K562 (cell line): ENCODE measurements at regions not wholly inside any gene's neighbourhood (a gene's known extent, or its start where the extent isn't known, plus 50 kb on each side); places are given as distances from the start of the nearest gene placed in this dataset.

Experiments
- ARID1B ChIP-seq: fragments of 450-650 bp; IDR thresholded peaks from 2 replicates; pipeline ENCODE4 v1.6.1; 2016; ENCODE audit warnings: antibody characterized with exemption, mild to moderate bottlenecking, inconsistent platforms
- ELF4 ChIP-seq: fragments of 450-650 bp; formaldehyde crosslinking; IDR thresholded peaks from 2 replicates; pipeline ENCODE4 v1.4.0; 2022; ENCODE audit warnings: missing genetic modification characterization
- FIP1L1 ChIP-seq: fragments of 200-400 bp; formaldehyde crosslinking; IDR thresholded peaks from 2 replicates; pipeline ENCODE4 v1.6.1; 2018; ENCODE audit warnings: mild to moderate bottlenecking, low read depth, low read length; ENCODE audit not compliant: poor library complexity, severe bottlenecking
- FOXA1 ChIP-seq: fragments of 450-650 bp; IDR thresholded peaks from 2 replicates; pipeline ENCODE4 v1.6.1; 2016; ENCODE audit warnings: mild to moderate bottlenecking, borderline replicate concordance
- GATA2 ChIP-seq: sonication (generic); formaldehyde crosslinking; IDR thresholded peaks from 2 replicates; pipeline ENCODE4 v1.4.0; 2020; ENCODE audit warnings: mild to moderate bottlenecking, missing genetic modification reagents
- HCFC1 ChIP-seq: IDR thresholded peaks from 2 replicates; pipeline ENCODE4 v1.6.1; 2012; ENCODE audit warnings: low read depth, low read length, improper control_type of control experiment
- HMBOX1 ChIP-seq: sonication (generic); IDR thresholded peaks from 2 replicates; pipeline ENCODE4 v1.6.1; 2016
- HNRNPL ChIP-seq: fragments of 200-400 bp; formaldehyde crosslinking; IDR thresholded peaks from 2 replicates; pipeline ENCODE4 v1.6.1; 2017; ENCODE audit warnings: low read depth, mild to moderate bottlenecking, low read length
- MAFK ChIP-seq: IDR thresholded peaks from 2 replicates; pipeline ENCODE4 v1.6.1; 2011; ENCODE audit warnings: low read length, improper control_type of control experiment
- MTA3 ChIP-seq: fragments of 450-650 bp; formaldehyde crosslinking; IDR thresholded peaks from 2 replicates; pipeline ENCODE4 v1.6.1; 2017; ENCODE audit warnings: mild to moderate bottlenecking, borderline replicate concordance
- NBN ChIP-seq: fragments of 450-650 bp; IDR thresholded peaks from 2 replicates; pipeline ENCODE4 v1.6.1; 2016; ENCODE audit warnings: low read depth, mild to moderate bottlenecking
- NCOA1 ChIP-seq: fragments of 450-650 bp; IDR thresholded peaks from 2 replicates; pipeline ENCODE4 v1.6.1; 2016; ENCODE audit warnings: low read depth
- NRF1 ChIP-seq, 2 experiments: fragments of 450-650 bp; IDR thresholded peaks in 1 of 2; conservative IDR thresholded peaks in 1 of 2; 2 replicates each; pipeline ENCODE4 v1.6.1; 2014; ENCODE audit warnings: mild to moderate bottlenecking in 2 of 2
- PKNOX1 ChIP-seq: fragments of 450-650 bp; IDR thresholded peaks from 2 replicates; pipeline ENCODE4 v1.6.1; 2016
- POLR2A ChIP-seq: fragments of 450-650 bp; conservative IDR thresholded peaks from 2 replicates; pipeline ENCODE4 v1.6.1; 2016
- POLR2G ChIP-seq: fragments of 200-400 bp; formaldehyde crosslinking; IDR thresholded peaks from 2 replicates; pipeline ENCODE4 v1.6.1; 2017; ENCODE audit warnings: low read depth, mild to moderate bottlenecking, antibody characterized with exemption, low read length, moderate library complexity
- POLR3G ChIP-seq: IDR thresholded peaks from 2 replicates; pipeline ENCODE4 v1.6.1; 2011; ENCODE audit not compliant: insufficient read length, insufficient replicate concordance; ENCODE audit errors: extremely low read depth
- SMARCC2 ChIP-seq: fragments of 450-650 bp; IDR thresholded peaks from 2 replicates; pipeline ENCODE4 v1.6.1; 2017; ENCODE audit warnings: antibody characterized with exemption, moderate library complexity, mild to moderate bottlenecking, low read depth
- SMARCE1 ChIP-seq: fragments of 450-650 bp; IDR thresholded peaks from 2 replicates; pipeline ENCODE4 v1.7.1; 2016; ENCODE audit warnings: mild to moderate bottlenecking
- SRSF9 ChIP-seq: fragments of 200-400 bp; formaldehyde crosslinking; IDR thresholded peaks from 2 replicates; pipeline ENCODE4 v1.6.1; 2017; ENCODE audit warnings: low read depth, low read length, borderline replicate concordance
- TAF7 ChIP-seq: fragments of 450-650 bp; IDR thresholded peaks from 2 replicates; pipeline ENCODE4 v1.6.1; 2016; ENCODE audit warnings: missing genetic modification characterization, missing compliant biosample characterization
- TAF9B ChIP-seq: fragments of 450-650 bp; IDR thresholded peaks from 2 replicates; pipeline ENCODE4 v1.6.1; 2018; ENCODE audit warnings: mild to moderate bottlenecking; ENCODE audit not compliant: partially characterized antibody
- TAL1 ChIP-seq: fragments of 450-650 bp; IDR thresholded peaks from 2 replicates; pipeline ENCODE4 v1.6.1; 2016; ENCODE audit warnings: mild to moderate bottlenecking
- TCF7L2 ChIP-seq: fragments of 150-350 bp; IDR thresholded peaks from 2 replicates; pipeline ENCODE4 v1.6.1; 2016; ENCODE audit warnings: low read depth, mild to moderate bottlenecking, low read length, moderate library complexity
- TSC22D4 ChIP-seq: fragments of 450-650 bp; IDR thresholded peaks from 2 replicates; pipeline ENCODE4 v1.6.1; 2016; ENCODE audit warnings: missing genetic modification characterization, missing biosample characterization, control low read depth
- ZNF436 ChIP-seq: fragments of 250-450, 450-650 bp; sonication (Bioruptor Pico); formaldehyde crosslinking; IDR thresholded peaks from 2 replicates; pipeline ENCODE4 v1.7.0; 2020; ENCODE audit warnings: mild to moderate bottlenecking
- ZNF785 ChIP-seq: fragments of 250-450 bp; sonication (Bioruptor Pico); IDR thresholded peaks from 2 replicates; pipeline ENCODE4 v1.4.0; 2020; ENCODE audit warnings: mild to moderate bottlenecking
- TF ChIP-seq, protein P1 (sequence below): sonication (generic); formaldehyde crosslinking; IDR thresholded peaks from 2 replicates; pipeline ENCODE4 v1.8.1; 2023; ENCODE audit warnings: mild to moderate bottlenecking, missing genetic modification reagents

DNA sequence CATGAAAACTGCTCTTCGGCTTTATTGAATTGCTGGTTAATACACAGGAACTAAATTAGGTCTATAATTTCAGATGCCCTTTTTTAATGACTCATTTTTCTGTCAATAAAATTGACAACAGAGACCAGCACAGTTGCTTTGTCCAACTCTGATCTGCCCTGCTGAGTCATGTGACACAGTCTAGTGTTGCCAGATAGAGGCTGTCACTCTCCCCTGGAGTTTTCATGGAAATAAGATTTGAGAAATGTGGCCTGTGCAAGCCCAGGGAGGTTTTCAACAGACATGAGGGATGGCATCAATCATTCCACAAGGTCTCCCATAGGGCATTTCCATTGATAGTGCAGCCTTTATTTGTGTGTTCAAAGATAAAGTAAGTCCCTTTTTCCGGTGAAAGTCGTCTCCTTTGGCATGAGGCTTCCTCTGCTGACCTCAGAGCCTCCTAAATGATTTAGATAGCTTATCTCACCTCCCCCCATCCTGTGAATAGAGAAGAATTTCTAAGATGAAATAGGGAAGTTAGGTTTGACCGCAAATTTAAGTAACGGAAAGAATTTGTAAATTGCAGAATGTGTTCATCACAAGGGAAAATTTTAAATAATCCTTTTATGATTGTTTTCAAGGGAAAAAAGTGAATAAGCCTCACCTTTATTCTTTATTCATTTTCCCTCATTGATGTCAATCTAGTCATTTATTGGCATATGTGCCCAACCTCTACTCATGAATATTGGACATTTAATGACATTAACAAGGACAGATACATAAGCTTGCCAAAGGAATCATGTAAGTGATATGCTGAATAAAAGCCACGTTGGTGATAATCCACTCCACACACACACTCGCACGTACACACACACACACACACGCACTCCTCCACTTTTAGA lies 277.7 kb downstream of the ADGB start (continued):
- peak; percentile 98 for TF ChIP-seq ARID1B
- peak; percentile 54 for TF ChIP-seq ELF4
- TF ChIP-seq NCOA1 = peak; percentile 98
- TF ChIP-seq GATA2 (CRISPR knock-in tag) = peak; percentile 91
- TF ChIP-seq SMARCC2 = peak; percentile 98
- TF ChIP-seq NBN = peak; percentile 91; the same call in 1 of the 2 replicates
- no peak for TF ChIP-seq POLR2A
- peak; percentile 76 for TF ChIP-seq HMBOX1
- TF ChIP-seq TAL1 = peak; percentile 90
- peak; percentile 42; the same call in 1 of the 2 replicates for TF ChIP-seq HCFC1
- TF ChIP-seq TAF7 (tag) = 0 out of 2 replicates have a peak, but pooled peaks have one; percentile 9
- TF ChIP-seq ZNF436 (CRISPR knock-in tag) = no peak
- 0 out of 2 replicates have a peak, but pooled peaks have one; percentile 23 for TF ChIP-seq POLR2G
- no peak for TF ChIP-seq FIP1L1
- peak; percentile 96 for TF ChIP-seq MTA3
- TF ChIP-seq MAFK = peak; percentile 78
- TF ChIP-seq TSC22D4 (tag) = no peak
- TF ChIP-seq POLR3G = no peak
- peak; percentile 66; the same call in 1 of the 2 replicates for TF ChIP-seq TCF7L2
- TF ChIP-seq FOXA1 = no peak
- peak; percentile 99 for TF ChIP-seq PKNOX1
- peak; percentile 87 for TF ChIP-seq TAF9B
- no peak for TF ChIP-seq HNRNPL
- no peak for TF ChIP-seq ZNF785 (CRISPR knock-in tag)
- peak; percentile 99 for TF ChIP-seq SMARCE1
- TF ChIP-seq NRF1 (conservative IDR thresholded peaks at IDR 0.05 in 1 of 2, IDR thresholded peaks at IDR 0.05 in 1 of 2) = peak; percentile 68 to 72
- TF ChIP-seq, protein P1, sequence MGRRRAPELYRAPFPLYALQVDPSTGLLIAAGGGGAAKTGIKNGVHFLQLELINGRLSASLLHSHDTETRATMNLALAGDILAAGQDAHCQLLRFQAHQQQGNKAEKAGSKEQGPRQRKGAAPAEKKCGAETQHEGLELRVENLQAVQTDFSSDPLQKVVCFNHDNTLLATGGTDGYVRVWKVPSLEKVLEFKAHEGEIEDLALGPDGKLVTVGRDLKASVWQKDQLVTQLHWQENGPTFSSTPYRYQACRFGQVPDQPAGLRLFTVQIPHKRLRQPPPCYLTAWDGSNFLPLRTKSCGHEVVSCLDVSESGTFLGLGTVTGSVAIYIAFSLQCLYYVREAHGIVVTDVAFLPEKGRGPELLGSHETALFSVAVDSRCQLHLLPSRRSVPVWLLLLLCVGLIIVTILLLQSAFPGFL = no peak
- no peak for TF ChIP-seq SRSF9
